Neuronal stem cell (in vitro differentiated cells): ENCODE measurements at regions not wholly inside any gene's neighbourhood (a gene's known extent, or its start where the extent isn't known, plus 50 kb on each side); places are given as distances from the start of the nearest gene placed in this dataset.

ENCODE experiments used
- DNase-seq: peaks from one replicate; pipeline ENCODE4 v3.0.0-alpha.2; 2013; ENCODE audit warnings: low spot score
- H2AFZ ChIP-seq: one replicate; pipeline ENCODE4 v1.6.1; 2013; ENCODE audit warnings: mild to moderate bottlenecking, low read length, inconsistent platforms
- H2AK5ac ChIP-seq: 2 replicates; pipeline ENCODE4 v1.6.1; 2013; ENCODE audit warnings: low read depth, mild to moderate bottlenecking, inconsistent platforms, low read length, moderate library complexity, mixed read lengths
- H2BK120ac ChIP-seq: 2 replicates; pipeline ENCODE4 v1.6.1; 2013; ENCODE audit warnings: low read depth, mild to moderate bottlenecking, inconsistent platforms, low read length, moderate library complexity, mixed read lengths
- H2BK12ac ChIP-seq: one replicate; pipeline ENCODE4 v1.6.1; 2013; ENCODE audit warnings: low read length, inconsistent platforms
- H2BK15ac ChIP-seq: 2 replicates; pipeline ENCODE4 v1.6.1; 2013; ENCODE audit warnings: mild to moderate bottlenecking, low read length, inconsistent platforms, mixed read lengths
- H2BK5ac ChIP-seq: one replicate; pipeline ENCODE4 v1.6.1; 2013; ENCODE audit warnings: inconsistent platforms, mild to moderate bottlenecking, low read length, moderate library complexity
- H3K14ac ChIP-seq: one replicate; pipeline ENCODE4 v1.6.1; 2013; ENCODE audit warnings: low read length, inconsistent platforms
- H3K18ac ChIP-seq: 2 replicates; pipeline ENCODE4 v1.6.1; 2013; ENCODE audit warnings: low read length, inconsistent platforms
- H3K23ac ChIP-seq: 2 replicates; pipeline ENCODE4 v1.6.1; 2013; ENCODE audit warnings: low read depth, mild to moderate bottlenecking, mixed read lengths, low read length, inconsistent platforms; ENCODE audit not compliant: poor library complexity
- H3K27ac ChIP-seq: replicated peaks from 3 replicates; pipeline ENCODE4 v1.5.1; 2013; ENCODE audit warnings: low read length, inconsistent platforms
- H3K27me3 ChIP-seq, 3 experiments: 2 replicates each; pipeline ENCODE4 v1.6.1; 2013; ENCODE audit warnings: low read length in 3 of 3, mild to moderate bottlenecking in 2 of 3, inconsistent platforms in 1 of 3, low read depth in 1 of 3, mixed read lengths in 1 of 3, moderate library complexity in 1 of 3; ENCODE audit not compliant: control insufficient read depth in 3 of 3, insufficient read depth in 3 of 3
- H3K36me3 ChIP-seq, 2 donors: replicated peaks in 1 of 2; 2 replicates each; pipeline ENCODE4 v1.6.1; 2013; ENCODE audit warnings: low read length in 2 of 2; ENCODE audit not compliant: control insufficient read depth in 2 of 2, insufficient read depth in 2 of 2
- H3K4ac ChIP-seq: 2 replicates; pipeline ENCODE4 v1.6.1; 2013; ENCODE audit warnings: inconsistent platforms, mild to moderate bottlenecking, low read length, moderate library complexity
- H3K4me1 ChIP-seq, 2 donors: 1 replicate in 1 of 2; 2 replicates in 1 of 2; pipeline ENCODE4 v1.6.1; 2013; ENCODE audit warnings: low read length in 2 of 2, low read depth in 1 of 2; ENCODE audit not compliant: control insufficient read depth in 2 of 2, insufficient read depth in 1 of 2
- H3K4me2 ChIP-seq: one replicate; pipeline ENCODE4 v1.6.1; 2013; ENCODE audit warnings: mild to moderate bottlenecking, low read length, inconsistent platforms; ENCODE audit not compliant: insufficient read depth, poor library complexity, severe bottlenecking
- H3K4me3 ChIP-seq, 2 donors: 2 replicates each; pipeline ENCODE4 v1.5.1; 2013; ENCODE audit warnings: low read length in 2 of 2, mild to moderate bottlenecking in 2 of 2, inconsistent platforms in 1 of 2, moderate library complexity in 1 of 2
- H3K79me1 ChIP-seq: one replicate; pipeline ENCODE4 v1.6.1; 2013; ENCODE audit warnings: low read depth, mild to moderate bottlenecking, inconsistent platforms, low read length, moderate library complexity
- H3K9ac ChIP-seq: one replicate; pipeline ENCODE4 v1.6.1; 2013; ENCODE audit warnings: mild to moderate bottlenecking, low read depth, low read length, inconsistent platforms; ENCODE audit not compliant: poor library complexity
- H3K9me3 ChIP-seq, 2 donors: replicated peaks in 1 of 2; 2 replicates each; pipeline versions ENCODE3 to v1.6.1; 2013; ENCODE audit warnings: low read length in 2 of 2, mild to moderate bottlenecking in 2 of 2, inconsistent platforms in 1 of 2, low read depth in 1 of 2, mixed read lengths in 1 of 2, moderate library complexity in 1 of 2; ENCODE audit not compliant: control insufficient read depth in 2 of 2, insufficient read depth in 1 of 2
- H4K8ac ChIP-seq: one replicate; pipeline ENCODE4 v1.6.1; 2013; ENCODE audit warnings: low read depth, mild to moderate bottlenecking, inconsistent platforms, low read length, moderate library complexity
- H4K91ac ChIP-seq: one replicate; pipeline ENCODE4 v1.6.1; 2013; ENCODE audit warnings: low read length, low read depth, mild to moderate bottlenecking, inconsistent platforms; ENCODE audit not compliant: poor library complexity
- WGBS, 2 donors: extraction: QIAGEN DNeasy Blood & Tissue Kit; methylation state at CpG; one replicate each; pipeline ENCODE4 v1.1.7; 2013; ENCODE audit warnings: missing lambda C conversion rate in 2 of 2, mixed read lengths in 1 of 2; ENCODE audit not compliant: insufficient read length in 2 of 2, insufficient replicate concordance in 1 of 2; ENCODE audit errors: extremely low coverage in 2 of 2; 5-methylcytosine and 5-hydroxymethylcytosine counted together

- no peak overlapping the region for H2BK120ac ChIP-seq
- no peak overlapping the region for H3K18ac ChIP-seq
- peaks cover 0 to 2% of the 10 kb centered on the region in 2 donors for H3K4me1 ChIP-seq
- peaks cover 0 to 9% of the 10 kb centered on the region in 2 donors for H3K9me3 ChIP-seq
- no peaks in the 10 kb centered on the region for H3K36me3 ChIP-seq
- H2AFZ ChIP-seq = no peak overlapping the region
- H3K4ac ChIP-seq = no peak overlapping the region
- H3K27me3 ChIP-seq = no peaks in the 10 kb centered on the region
- H2BK15ac ChIP-seq = no peak overlapping the region
- no peak overlapping the region for H3K4me2 ChIP-seq
- H3K27ac ChIP-seq = no peak overlapping the region
- no peak overlapping the region for H3K9ac ChIP-seq
- H2BK5ac ChIP-seq = no peak overlapping the region
- no peaks in the 10 kb centered on the region for H3K79me1 ChIP-seq
- no peak overlapping the region for H4K91ac ChIP-seq
- no peak overlapping the region for H2BK12ac ChIP-seq
- no peak overlapping the region for H3K14ac ChIP-seq
- no peak overlapping the region for H3K4me3 ChIP-seq
- no peak for DNase-seq
- WGBS, 2 donors = no CpG with 5 or more reads among the region's 1 CpG
- H2AK5ac ChIP-seq = no peak overlapping the region
- no peak overlapping the region for H3K23ac ChIP-seq
- no peak overlapping the region for H4K8ac ChIP-seq
Measured at GRCh38 chr2:226057365-226057764, 657.9 kb downstream of the NYAP2 start.

- Histone ChIP-seq H3K23ac (no peak overlapping the region), H3K36me3 (no peaks in the 10 kb centered on the region), H2BK5ac (no peak overlapping the region), H3K4me1 (peaks cover 2 to 7% of the 10 kb centered on the region in 2 donors), H4K91ac (no peak overlapping the region), H3K9me3 (no peaks in the 10 kb centered on the region), H2AK5ac (no peak overlapping the region), H3K4me2 (no peak overlapping the region), H3K14ac (no peak overlapping the region), H2BK12ac (no peak overlapping the region), H2AFZ (no peak overlapping the region), H3K4me3 (no peak overlapping the region), H3K79me1 (no peaks in the 10 kb centered on the region), H2BK120ac (no peak overlapping the region), H3K27ac (no peak overlapping the region), H3K27me3 (no peaks in the 10 kb centered on the region), H3K4ac (no peak overlapping the region), H2BK15ac (no peak overlapping the region), H4K8ac (no peak overlapping the region), H3K18ac (no peak overlapping the region), H3K9ac (no peak overlapping the region)
- WGBS, 2 donors = no CpG with 5 or more reads among the region's 6 CpGs
- no peak for DNase-seq
Measured at GRCh38 chr2:226052772-226053416, 653.4 kb downstream of the NYAP2 start.

- H3K27me3 ChIP-seq = no peaks in the 10 kb centered on the region
- no peak overlapping the region for H2AK5ac ChIP-seq
- no peak overlapping the region for H2BK12ac ChIP-seq
- no peak overlapping the region for H4K91ac ChIP-seq
- H3K4me1 ChIP-seq = peaks cover 4 to 13% of the 10 kb centered on the region in 2 donors
- H3K4me2 ChIP-seq = no peak overlapping the region
- no peak overlapping the region for H3K18ac ChIP-seq
- no peak overlapping the region for H2BK15ac ChIP-seq
- H2AFZ ChIP-seq = no peak overlapping the region
- DNase-seq = no peak
- WGBS, 2 donors = no CpG with 5 or more reads among the region's 5 CpGs
- no peaks in the 10 kb centered on the region for H3K9me3 ChIP-seq
- no peak overlapping the region for H4K8ac ChIP-seq
- no peaks in the 10 kb centered on the region for H3K36me3 ChIP-seq
- no peak overlapping the region for H3K14ac ChIP-seq
- no peak overlapping the region for H3K4ac ChIP-seq
- no peaks in the 10 kb centered on the region for H3K79me1 ChIP-seq
- H3K23ac ChIP-seq = no peak overlapping the region
- no peak overlapping the region for H3K9ac ChIP-seq
- H2BK5ac ChIP-seq = no peak overlapping the region
- H3K4me3 ChIP-seq = no peak overlapping the region
- no peak overlapping the region for H3K27ac ChIP-seq
- no peak overlapping the region for H2BK120ac ChIP-seq
Measured at GRCh38 chr2:226050822-226051221, 651.3 kb downstream of the NYAP2 start.

- Histone ChIP-seq H2BK120ac (no peak overlapping the region), H3K36me3 (no peaks in the 10 kb centered on the region), H2AFZ (no peak overlapping the region), H3K14ac (no peak overlapping the region), H3K4ac (no peak overlapping the region), H3K9me3 (no peaks in the 10 kb centered on the region), H3K79me1 (no peaks in the 10 kb centered on the region), H3K27ac (no peak overlapping the region), H3K23ac (no peak overlapping the region), H3K4me1 (peaks cover 4 to 13% of the 10 kb centered on the region in 2 donors), H3K4me2 (no peak overlapping the region), H2BK5ac (no peak overlapping the region), H3K18ac (no peak overlapping the region), H2BK15ac (no peak overlapping the region), H4K8ac (no peak overlapping the region), H2AK5ac (no peak overlapping the region), H3K9ac (no peak overlapping the region), H3K4me3 (no peak overlapping the region), H4K91ac (no peak overlapping the region), H3K27me3 (no peaks in the 10 kb centered on the region), H2BK12ac (no peak overlapping the region)
- WGBS, 2 donors = no CpG with 5 or more reads among the region's 4 CpGs
- DNase-seq = no peak
Measured at GRCh38 chr2:226048611-226049010, 649.1 kb downstream of the NYAP2 start.
